ENCODE measurements at regions not wholly inside any gene's neighbourhood (a gene's known extent, or its start where the extent isn't known, plus 50 kb on each side); places are given as distances from the start of the nearest gene placed in this dataset.
"Not testable (repeated sequence)": the region's sequence is repeated elsewhere in the genome, so short reads cannot be mapped to it uniquely, and the experiment has no call there.

GRCh38 chr13:89520468-89520867 is 1827.0 kb upstream of the MIR17HG start:
- DNase-seq, result no peak

GRCh38 chr13:89521672-89522071 is 1825.8 kb upstream of the MIR17HG start:
- not testable (repeated sequence) for DNase-seq

GRCh38 chr13:89541091-89542030 is 1806.1 kb upstream of the MIR17HG start:
- DNase-seq, result no peak

- no peak for DNase-seq
These were observed 1796.5 kb upstream of the MIR17HG start for GRCh38 chr13:89550938-89551337.

GRCh38 chr13:89554801-89555200 is 1792.7 kb upstream of the MIR17HG start:
- no peak for DNase-seq

DNA sequence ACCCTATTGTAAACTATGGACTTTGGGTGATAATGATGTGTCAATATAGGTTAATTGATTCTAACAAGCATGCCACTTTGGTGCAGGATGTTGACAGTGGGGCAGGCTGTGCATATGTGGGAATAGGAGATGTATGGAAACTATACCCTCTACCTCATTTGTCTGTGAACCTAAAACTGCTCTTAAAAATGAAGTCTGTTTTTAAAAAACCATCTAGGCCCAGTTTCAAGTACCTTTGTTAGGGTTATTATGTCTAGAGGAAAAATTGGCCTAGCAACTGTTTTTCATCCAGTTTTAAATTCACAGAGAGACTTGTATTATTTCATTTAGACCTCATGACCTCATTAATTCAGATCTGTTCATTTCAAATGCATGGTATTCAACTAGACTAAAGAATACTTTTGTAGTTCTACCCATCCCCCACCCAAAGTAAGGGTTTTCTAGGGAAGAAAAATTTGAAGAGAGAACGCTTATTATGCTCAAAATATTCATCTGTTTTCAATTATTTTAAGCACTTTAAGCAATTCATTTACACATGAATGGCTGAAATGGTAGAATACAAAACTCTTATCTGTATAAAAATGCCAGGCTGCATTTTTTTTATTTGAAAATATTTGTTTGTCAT is 1781.9 kb upstream of the MIR17HG start:
- DNase-seq, result no peak

DNA sequence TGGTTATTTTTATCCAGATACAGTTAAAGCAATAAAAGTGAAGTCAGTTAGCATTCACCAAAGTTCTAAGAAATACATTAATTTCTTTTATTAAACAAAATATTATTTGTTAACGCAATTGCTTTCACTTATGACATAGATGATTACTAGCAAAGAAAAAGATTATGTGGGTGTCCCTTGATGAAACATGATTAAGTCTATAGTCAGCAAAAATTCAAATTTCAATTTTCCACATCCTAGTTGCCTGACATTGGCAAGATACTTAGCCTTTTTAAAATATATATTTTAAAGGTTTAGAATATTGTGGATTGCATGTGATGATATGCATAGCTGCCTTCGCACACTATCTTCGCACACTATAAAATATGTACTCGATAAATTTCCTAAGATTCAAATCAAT is 1780.5 kb upstream of the MIR17HG start:
- no peak for DNase-seq

- no peak for DNase-seq
These were observed 1779.2 kb upstream of the MIR17HG start for GRCh38 chr13:89568276-89568675.

DNA sequence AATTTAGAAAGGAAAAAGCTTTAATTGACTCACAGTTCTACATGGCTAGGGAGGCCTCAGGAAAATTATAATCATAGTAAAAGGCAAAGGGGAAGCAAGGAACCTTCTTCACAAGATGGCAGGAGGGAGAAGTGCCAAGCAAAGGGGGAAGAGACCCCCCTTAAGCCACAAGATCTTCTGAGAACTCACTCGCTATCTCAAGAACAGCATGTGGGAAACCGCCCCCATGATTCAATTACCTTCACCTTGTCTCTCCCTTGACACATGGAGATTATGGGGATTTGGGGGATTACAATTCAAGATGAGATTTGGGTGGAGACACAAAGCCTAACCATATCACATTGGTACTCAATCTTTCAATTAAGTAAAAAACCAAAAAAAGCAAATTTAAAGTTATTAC is 1778.7 kb upstream of the MIR17HG start:
- DNase-seq, result no peak

DNA sequence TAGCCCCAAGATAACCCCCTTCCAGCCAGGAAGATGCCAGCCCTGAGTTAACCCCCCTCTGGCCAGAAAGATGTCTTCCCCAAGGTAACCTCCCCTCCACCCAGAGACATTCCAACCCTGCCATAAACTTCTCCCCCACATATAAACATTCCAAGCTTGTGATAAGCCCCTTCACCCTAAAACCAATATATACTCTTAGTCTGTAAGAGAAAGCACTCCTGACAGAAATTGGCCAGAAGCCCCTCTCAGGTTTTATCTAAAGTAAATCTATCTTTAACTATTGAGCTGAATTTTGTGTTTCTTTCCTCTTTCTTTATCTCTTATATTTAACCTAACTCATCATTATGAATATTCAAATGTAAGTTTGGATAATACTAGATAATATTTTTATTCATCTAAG is 1775.8 kb upstream of the MIR17HG start:
- no peak for DNase-seq

GRCh38 chr13:89574077-89574476 is 1773.4 kb upstream of the MIR17HG start:
- DNase-seq, result no peak

DNA sequence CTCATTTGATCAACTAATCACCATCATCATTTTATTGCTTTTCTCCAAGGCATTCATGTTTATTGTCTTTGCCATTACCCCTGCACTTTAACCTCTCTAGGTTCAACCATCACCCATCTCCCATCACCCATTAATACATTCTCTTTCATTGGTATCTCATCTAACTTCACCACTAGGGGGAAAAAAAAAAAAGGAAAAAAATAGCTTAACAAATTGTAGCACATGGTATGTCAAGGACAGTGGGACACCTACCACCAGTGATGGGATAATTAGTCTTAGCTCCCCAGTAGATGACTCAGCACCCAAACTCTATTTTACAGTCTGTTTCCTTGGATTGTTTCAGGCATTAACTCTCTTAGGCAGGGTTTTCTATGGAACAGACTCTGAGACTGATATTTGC is 1770.2 kb upstream of the MIR17HG start:
- DNase-seq, result no peak

DNA sequence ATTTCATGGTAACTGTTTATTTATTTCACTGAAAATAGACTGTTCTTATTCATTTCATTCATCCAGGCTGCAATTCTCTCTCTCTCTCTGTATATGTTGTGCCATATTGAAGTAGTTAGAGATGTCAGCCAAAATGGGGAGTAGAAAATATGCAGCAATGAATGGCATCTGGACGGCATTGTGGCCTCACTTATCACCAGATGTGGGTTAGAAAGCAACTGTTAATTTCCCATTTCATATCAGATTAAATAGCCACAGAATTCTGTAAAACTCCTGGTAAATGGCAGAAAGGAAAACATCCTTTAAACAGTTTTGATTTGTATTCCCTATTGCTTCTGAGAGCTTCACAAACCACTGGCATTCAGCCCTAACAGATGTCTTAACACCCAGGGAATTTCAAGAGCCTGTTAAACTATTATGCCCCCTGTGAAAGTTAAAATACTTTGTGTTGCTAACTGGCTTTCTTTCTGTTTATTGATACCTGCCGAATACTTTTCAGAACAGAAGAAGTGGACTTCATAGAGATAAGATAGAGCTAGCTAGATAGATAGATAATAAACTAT is 1763.3 kb upstream of the MIR17HG start:
- no peak for DNase-seq

DNA sequence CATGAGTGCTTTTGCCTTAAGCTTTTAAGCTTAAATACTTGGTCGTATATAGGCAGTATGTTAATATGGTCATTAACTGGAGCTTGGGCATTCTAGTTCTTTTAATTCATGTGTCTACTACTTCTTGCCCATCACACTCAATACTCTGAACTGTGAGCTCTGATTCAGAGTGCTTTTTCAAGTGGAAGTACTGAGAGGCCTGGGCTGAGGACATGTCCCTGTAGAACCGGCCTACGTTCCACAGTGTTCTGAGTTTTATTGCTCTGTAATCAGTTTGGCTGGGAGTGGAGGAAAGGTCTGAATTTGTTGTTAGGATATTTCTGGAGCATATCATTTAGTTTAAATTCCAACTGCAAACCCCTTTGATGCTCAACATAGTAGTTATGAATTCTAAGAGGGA is 1744.8 kb upstream of the MIR17HG start:
- DNase-seq, result no peak

GRCh38 chr13:89603187-89603586 is 1744.3 kb upstream of the MIR17HG start:
- DNase-seq, result no peak

DNA sequence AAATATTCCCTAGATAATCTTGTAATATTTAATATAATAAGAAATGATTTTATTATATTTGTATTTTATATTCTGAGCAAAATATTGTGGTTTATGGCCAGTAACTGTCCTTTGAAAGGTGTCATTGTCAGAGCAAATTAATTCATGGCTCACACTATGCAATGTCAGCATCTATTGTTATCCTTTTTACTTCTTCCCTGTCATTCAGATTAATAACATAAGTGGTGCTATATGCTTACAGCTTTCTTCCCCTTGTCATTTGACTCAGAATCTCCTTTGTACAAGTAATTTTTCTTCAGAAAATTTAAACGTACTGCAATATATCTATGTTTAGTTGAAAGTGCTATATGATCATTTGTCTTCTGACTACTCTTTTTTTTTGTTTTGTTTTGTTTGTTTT is 1738.2 kb upstream of the MIR17HG start:
- no peak for DNase-seq

- no peak for DNase-seq
These were observed 1737.2 kb upstream of the MIR17HG start for GRCh38 chr13:89610331-89610730.

- DNase-seq, result no peak
These were observed 1736.6 kb upstream of the MIR17HG start for GRCh38 chr13:89610881-89611280.

DNA sequence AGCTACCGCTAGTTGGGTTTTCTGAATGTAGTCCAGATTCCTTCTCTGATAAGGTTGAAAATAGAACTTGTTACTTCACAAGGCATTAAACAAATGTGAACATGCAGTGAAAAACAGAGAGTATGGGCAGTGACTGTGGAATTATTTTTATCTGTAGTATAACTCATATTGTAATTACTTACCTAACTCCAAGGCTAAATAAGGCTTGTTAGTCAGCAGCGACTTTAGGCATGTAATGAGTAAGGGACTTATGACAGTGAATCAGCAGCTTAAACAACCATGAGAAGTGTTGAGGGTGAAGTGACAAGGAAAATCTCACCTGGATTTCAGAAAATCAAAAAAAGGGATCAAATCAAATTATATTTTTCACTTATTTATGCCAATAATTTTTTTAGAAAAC is 1719.5 kb upstream of the MIR17HG start:
- no peak for DNase-seq

DNA sequence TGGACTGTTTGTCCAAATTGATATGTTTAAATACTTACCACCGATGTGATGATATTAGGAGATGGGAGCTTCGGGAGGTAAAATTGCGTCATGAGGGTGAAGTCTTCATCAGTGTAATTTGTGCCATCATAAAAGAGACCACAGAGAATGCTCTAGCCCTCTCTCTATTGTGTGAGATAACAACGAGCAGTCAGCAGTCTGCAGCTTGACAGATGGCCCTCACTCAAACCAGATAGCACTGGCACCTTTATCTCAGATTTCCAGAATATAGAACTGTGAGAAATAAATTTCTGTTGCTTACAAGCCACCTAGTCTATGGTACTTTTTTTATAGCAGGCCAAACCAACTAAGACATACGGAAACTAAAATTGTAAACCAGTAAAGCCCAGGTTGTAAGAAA is 1718.9 kb upstream of the MIR17HG start:
- no peak for DNase-seq

DNA sequence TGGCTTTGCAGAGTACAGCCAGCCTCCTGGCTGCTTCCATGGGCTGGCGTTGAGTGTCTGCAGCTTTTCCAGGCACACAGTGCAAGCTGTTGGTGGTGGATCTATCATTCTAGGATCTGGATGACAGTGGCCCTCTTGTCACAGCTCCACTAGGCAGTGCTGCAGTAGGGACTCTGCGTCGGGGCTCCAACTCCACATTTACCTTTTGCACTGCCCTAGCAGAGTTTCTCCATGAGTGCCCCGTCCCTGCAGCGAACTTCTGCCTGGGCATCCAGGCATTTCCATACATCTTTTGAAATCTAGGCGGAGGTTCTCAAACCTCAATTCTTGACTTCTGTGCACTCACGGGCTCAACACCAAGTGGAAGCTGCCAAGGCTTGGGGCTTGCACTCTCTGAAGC is 1697.3 kb upstream of the MIR17HG start:
- DNase-seq, result no peak

- DNase-seq, result no peak
These were observed 1686.7 kb upstream of the MIR17HG start for GRCh38 chr13:89660752-89661151.

GRCh38 chr13:89673789-89674311 is 1673.6 kb upstream of the MIR17HG start:
- DNase-seq, result no peak

Data from NCI-H1694 treated with DMSO at 0.1 percent for 48 hours (cell line).